H7 (cell line): ENCODE measurements at regions not wholly inside any gene's neighbourhood (a gene's known extent, or its start where the extent isn't known, plus 50 kb on each side); places are given as distances from the start of the nearest gene placed in this dataset.

Experiments used
- DNase-seq: peaks from one replicate; pipeline ENCODE4 v3.0.0; 2012
- H3K27me3 ChIP-seq: 2 replicates; pipeline ENCODE4 v1.6.0; 2011; ENCODE audit warnings: mild to moderate bottlenecking, low read length; ENCODE audit not compliant: control insufficient read depth, insufficient read depth
- H3K36me3 ChIP-seq: replicated peaks from 2 replicates; pipeline ENCODE4 v1.5.1; 2011; ENCODE audit warnings: low read length; ENCODE audit not compliant: control insufficient read depth, insufficient read depth
- H3K4me3 ChIP-seq: 2 replicates; pipeline ENCODE4 v1.5.1; 2011; ENCODE audit warnings: low read depth, mild to moderate bottlenecking, control low read depth, low read length, moderate library complexity; ENCODE audit not compliant: insufficient read depth

GRCh38 chr9:105881021-105881420 is 186.7 kb downstream of the TMEM38B start:
- H3K4me3 ChIP-seq: no peak overlapping the region
- H3K27me3 ChIP-seq: no peaks in the 10 kb centered on the region

DNA sequence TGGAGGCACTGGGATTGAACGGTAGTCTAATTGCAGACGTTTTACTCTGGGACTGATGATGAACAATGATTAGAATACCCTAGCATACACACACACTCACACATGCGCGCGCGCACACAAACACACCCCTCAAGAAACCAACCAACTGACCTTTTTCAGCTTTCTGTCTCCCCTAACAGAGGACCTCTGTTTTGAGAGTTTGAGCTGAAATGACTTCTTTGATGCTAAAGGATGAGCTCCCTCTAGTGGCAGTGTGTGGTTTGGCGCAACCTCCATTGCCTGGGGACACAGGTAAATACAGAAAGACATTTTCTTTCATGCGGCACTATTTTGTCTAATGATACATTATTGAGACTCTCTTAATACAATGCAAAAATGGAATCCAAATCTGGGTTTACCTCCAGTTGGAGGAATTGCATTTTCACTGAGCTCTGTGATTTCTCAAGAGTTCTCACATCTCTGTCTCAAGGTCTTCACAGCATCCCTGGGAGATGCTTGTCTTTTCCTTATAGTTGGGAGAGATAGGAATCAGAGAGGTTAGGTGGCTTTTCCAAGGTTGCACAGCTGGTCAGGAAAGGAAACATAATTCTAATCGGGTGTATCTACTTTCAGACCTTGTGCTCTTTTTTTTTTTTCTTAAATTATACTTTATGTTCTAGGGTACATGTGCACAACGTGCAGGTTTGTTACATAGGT is 187.5 kb downstream of the TMEM38B start:
- Histone ChIP-seq H3K36me3 (no peaks in the 10 kb centered on the region), H3K27me3 (no peaks in the 10 kb centered on the region), H3K4me3 (no peak overlapping the region)
- peak; percentile 64 for DNase-seq

More at GRCh38 chr9:105881021-105881420, 186.7 kb downstream of the TMEM38B start:
- no peak for DNase-seq
- H3K36me3 ChIP-seq: no peaks in the 10 kb centered on the region

GRCh38 chr9:105883847-105884246 is 189.5 kb downstream of the TMEM38B start:
- DNase-seq: no peak
- no peak overlapping the region for H3K4me3 ChIP-seq

DNA sequence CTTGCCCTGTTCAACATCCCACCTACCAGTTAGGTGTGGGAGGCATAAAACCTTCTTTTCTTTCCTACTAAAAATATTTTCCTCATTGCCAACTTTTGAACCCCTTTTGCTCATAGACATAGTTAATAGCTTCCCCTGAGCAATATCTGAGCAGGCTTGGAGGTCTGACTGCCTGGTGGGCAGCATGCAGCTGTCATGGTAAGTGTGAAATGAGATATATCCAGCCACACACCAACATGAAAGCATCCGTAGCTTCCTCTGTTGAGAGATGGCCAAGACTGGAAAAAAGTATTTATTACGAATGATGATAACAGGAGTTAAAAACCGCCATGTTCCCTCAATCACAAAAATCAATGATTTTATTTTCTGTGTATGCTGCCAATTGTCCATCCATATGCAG is 190.1 kb downstream of the TMEM38B start:
- Histone ChIP-seq H3K36me3 (no peaks in the 10 kb centered on the region), H3K4me3 (no peak overlapping the region), H3K27me3 (no peaks in the 10 kb centered on the region)
- no peak for DNase-seq

More at GRCh38 chr9:105883847-105884246, 189.5 kb downstream of the TMEM38B start:
- no peaks in the 10 kb centered on the region for H3K36me3 ChIP-seq
- no peaks in the 10 kb centered on the region for H3K27me3 ChIP-seq

DNA sequence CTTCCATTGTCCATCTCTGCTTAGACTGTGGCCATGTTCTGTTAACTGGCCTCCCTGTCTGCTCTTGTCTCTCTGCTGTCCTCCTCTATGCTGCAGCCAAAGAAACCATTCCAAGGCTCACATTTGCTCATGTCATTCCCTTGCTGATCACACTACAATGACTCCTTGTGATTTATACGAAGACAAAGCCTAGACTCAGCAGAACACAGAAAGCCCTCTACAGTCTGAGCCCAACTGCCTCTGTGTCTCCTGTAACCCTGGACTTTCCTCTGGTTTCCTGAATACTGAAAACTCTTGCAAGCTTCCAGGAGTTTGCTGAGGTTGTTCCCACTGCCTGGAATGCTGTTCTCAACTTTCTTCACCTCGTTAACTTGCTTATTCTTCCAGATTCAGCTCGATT is 191.8 kb downstream of the TMEM38B start:
- DNase-seq: no peak
- H3K27me3 ChIP-seq: no peaks in the 10 kb centered on the region
- no peak overlapping the region for H3K4me3 ChIP-seq
- no peaks in the 10 kb centered on the region for H3K36me3 ChIP-seq

DNA sequence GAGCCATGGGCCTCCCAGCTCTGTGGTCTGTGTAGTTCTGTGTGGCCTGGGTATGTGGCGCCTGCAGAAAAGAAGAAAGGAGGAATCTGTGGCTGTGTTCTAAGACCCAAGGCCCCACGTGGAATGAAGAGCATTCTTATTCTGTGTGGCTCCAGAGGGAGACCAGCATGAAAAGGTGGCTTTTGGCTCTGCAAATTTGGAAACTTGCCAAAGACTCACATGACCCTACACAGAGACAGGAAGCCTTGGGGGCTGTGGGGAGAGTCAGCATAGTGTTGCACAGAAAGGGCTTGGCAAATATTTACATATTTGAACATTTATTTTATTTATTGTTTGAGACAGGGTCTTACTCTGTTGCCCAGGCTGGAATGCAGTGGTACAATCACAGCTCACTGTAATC is 193.3 kb downstream of the TMEM38B start:
- no peaks in the 10 kb centered on the region for H3K27me3 ChIP-seq
- no peaks in the 10 kb centered on the region for H3K36me3 ChIP-seq
- DNase-seq: no peak
- H3K4me3 ChIP-seq: no peak overlapping the region

- DNase-seq: no peak
- no peaks in the 10 kb centered on the region for H3K36me3 ChIP-seq
Observed at GRCh38 chr9:105890046-105890822, 195.9 kb downstream of the TMEM38B start.

DNA sequence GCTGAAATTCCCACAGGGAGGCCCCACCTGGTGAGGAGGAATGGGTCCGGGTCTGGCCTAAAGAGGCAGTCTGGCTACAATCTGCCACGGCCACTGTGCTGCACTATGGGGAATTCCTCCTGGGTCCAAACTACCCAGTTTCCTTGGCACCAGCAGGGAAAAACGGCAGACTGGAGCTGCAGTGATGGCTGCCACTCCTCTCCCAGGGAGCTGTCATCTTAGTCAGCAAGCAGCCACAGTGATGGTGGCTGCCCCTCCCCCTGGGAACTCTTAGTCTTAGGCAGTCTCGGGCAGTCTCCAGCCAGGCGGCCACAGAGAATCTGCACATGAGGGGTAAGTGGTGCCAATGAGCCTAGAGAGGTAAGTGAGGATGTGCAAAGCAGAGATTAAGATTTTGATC is 205.8 kb downstream of the TMEM38B start:
- H3K36me3 ChIP-seq: no peaks in the 10 kb centered on the region
- DNase-seq: no peak
- H3K27me3 ChIP-seq: no peaks in the 10 kb centered on the region
- H3K4me3 ChIP-seq: no peak overlapping the region

More at GRCh38 chr9:105890046-105890822, 195.9 kb downstream of the TMEM38B start:
- Histone ChIP-seq H3K4me3 (no peak overlapping the region), H3K27me3 (no peaks in the 10 kb centered on the region)

DNA sequence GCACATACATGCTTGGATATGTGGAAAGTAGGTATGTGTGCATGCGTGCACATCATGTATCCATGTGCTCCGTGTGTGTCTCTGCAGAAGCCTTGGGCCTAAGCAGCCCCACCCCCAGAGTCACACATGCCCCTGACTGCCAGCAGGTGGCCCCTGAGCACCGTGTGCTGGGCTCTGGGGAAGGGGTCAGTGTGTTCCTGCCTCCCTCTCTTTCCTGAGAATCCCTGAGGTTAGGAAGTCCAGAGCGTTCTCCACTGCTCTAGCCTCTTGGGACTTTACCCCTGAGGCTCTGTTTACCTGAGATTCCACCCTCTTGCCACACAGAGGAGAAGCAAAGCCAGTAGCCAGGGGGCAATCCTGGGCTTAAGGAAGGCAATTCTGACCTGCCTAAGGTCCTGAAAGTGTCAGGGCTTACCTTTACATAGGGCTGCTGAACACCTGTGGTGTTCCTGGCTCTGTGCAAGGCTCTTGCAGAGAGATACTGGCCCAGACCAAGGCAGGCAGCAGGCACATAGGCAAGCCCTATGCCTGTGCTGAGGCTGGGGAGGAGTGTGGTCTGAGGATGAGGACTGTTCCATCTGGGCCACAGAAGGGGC is 207.3 kb downstream of the TMEM38B start:
- H3K27me3 ChIP-seq: no peaks in the 10 kb centered on the region
- peak; percentile 76 for DNase-seq
- no peak overlapping the region for H3K4me3 ChIP-seq
- no peaks in the 10 kb centered on the region for H3K36me3 ChIP-seq

- Histone ChIP-seq H3K36me3 (no peaks in the 10 kb centered on the region), H3K4me3 (no peak overlapping the region), H3K27me3 (no peaks in the 10 kb centered on the region)
- DNase-seq: no peak
Observed at GRCh38 chr9:105908069-105908468, 213.7 kb downstream of the TMEM38B start.

GRCh38 chr9:105911104-105911911 is 217.0 kb downstream of the TMEM38B start:
- DNase-seq: peak; percentile 18
- Histone ChIP-seq H3K27me3 (no peaks in the 10 kb centered on the region), H3K4me3 (no peak overlapping the region), H3K36me3 (no peaks in the 10 kb centered on the region)

GRCh38 chr9:105912157-105912862 is 218.0 kb downstream of the TMEM38B start:
- Histone ChIP-seq H3K4me3 (no peak overlapping the region), H3K36me3 (no peaks in the 10 kb centered on the region), H3K27me3 (no peaks in the 10 kb centered on the region)
- no peak for DNase-seq

- Histone ChIP-seq H3K27me3 (no peaks in the 10 kb centered on the region), H3K4me3 (no peak overlapping the region), H3K36me3 (no peaks in the 10 kb centered on the region)
- no peak for DNase-seq
Observed at GRCh38 chr9:105912863-105913516, 218.6 kb downstream of the TMEM38B start.
